BLaER1 treated with 17β-estradiol and CSF1 and Interleukin-3, amounts not matched to agents 10 nM and 100 nM (cell line): ENCODE measurements at regions not wholly inside any gene's neighbourhood (a gene's known extent, or its start where the extent isn't known, plus 50 kb on each side); places are given as distances from the start of the nearest gene placed in this dataset.

Source experiments
- H3K27ac ChIP-seq, 11 experiments: shearing (Covaris generic); formaldehyde crosslinking; 2 replicates each; pipeline ENCODE4 v1.8.1; 2022
- H3K27me3 ChIP-seq, 11 experiments: shearing (Covaris generic); formaldehyde crosslinking; 2 replicates each; pipeline ENCODE4 v1.8.1; 2022
- H3K36me3 ChIP-seq, 11 experiments: shearing (Covaris generic); formaldehyde crosslinking; 2 replicates each; pipeline ENCODE4 v1.8.1; 2022
- H3K4me1 ChIP-seq, 10 experiments: shearing (Covaris generic); formaldehyde crosslinking; 2 replicates each; pipeline ENCODE4 v1.8.1; 2022
- H3K4me2 ChIP-seq, 11 experiments: shearing (Covaris generic); formaldehyde crosslinking; 2 replicates each; pipeline ENCODE4 v1.8.1; 2022
- H3K4me3 ChIP-seq, 10 experiments: shearing (Covaris generic); formaldehyde crosslinking; 2 replicates each; pipeline ENCODE4 v1.8.1; 2022
- H3K9ac ChIP-seq, 11 experiments: shearing (Covaris generic); formaldehyde crosslinking; 2 replicates each; pipeline ENCODE4 v1.8.1; 2022
- H3K9me3 ChIP-seq, 11 experiments: shearing (Covaris generic); formaldehyde crosslinking; replicated peaks in 1 of 11; 2 replicates each; pipeline ENCODE4 v1.8.1; 2022
- H4K20me1 ChIP-seq, 11 experiments: shearing (Covaris generic); formaldehyde crosslinking; 2 replicates each; pipeline ENCODE4 v1.8.1; 2022
- Cebpa-rat ChIP-seq, 11 experiments: shearing (Covaris generic); IDR thresholded peaks; 2 replicates each; pipeline ENCODE4 v1.8.1; 2022

DNA sequence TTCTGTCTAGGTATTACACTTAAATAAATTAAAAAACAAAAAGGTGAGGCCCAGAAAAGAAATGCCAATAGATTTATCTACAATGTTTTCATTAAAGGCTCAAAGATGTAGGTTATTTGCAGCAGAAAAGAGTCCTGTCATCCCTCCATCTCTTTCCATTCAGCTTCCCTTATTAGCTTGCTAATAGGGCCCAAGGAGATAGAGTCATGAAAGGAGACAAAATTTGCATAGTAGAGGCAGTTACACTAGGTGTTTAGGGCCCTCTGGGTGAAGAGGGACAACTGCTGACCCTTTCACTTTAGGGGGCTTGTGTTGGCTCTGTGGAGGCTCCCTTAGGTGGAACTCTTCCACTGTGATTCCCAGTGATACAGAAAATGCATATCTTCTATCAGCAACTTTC, 58.4 kb upstream of the TACR3 start:
- Histone ChIP-seq H3K4me1 (no peaks in the 10 kb centered on the region; a peak in 1 of 20 replicates), H3K9ac (no peak overlapping the region), H3K4me3 (no peak overlapping the region), H3K9me3 (no peaks in the 10 kb centered on the region), H3K36me3 (no peaks in the 10 kb centered on the region), H3K27ac (no peak overlapping the region), H3K27me3 (no peaks in the 10 kb centered on the region), H4K20me1 (no peaks in the 10 kb centered on the region), H3K4me2 (no peak overlapping the region)
- no peak for TF ChIP-seq Cebpa-rat (IDR thresholded peaks at IDR 0.05)

DNA sequence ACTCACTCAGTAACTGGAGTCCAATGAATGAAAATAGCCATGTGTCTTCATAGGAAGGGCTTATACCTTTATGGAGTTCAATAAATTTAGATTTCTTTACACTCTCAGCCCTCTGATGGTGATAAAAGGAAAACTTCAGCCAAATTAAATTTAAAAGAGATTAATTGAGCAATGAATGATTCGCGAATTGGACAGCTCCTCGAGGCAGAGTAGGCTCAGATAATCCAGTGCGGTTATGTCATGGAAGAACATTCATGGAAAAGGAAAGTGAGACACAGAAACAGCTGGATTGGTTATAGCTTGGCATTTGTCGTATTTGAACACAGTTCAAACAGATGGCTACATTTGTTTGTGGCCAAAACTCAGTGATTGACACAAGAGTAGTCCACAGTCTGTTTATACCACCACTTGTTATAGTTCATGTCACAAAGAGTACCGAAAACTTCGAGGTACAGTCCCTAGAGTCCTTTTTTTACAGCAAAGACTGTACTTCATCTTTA, 54.6 kb upstream of the TACR3 start:
- Histone ChIP-seq H3K4me1 (no peaks in the 10 kb centered on the region), H4K20me1 (no peaks in the 10 kb centered on the region), H3K27me3 (no peaks in the 10 kb centered on the region), H3K4me3 (no peak overlapping the region), H3K9ac (no peak overlapping the region), H3K36me3 (no peaks in the 10 kb centered on the region), H3K9me3 (no peaks in the 10 kb centered on the region), H3K27ac (no peak overlapping the region), H3K4me2 (no peak overlapping the region)
- no peak for TF ChIP-seq Cebpa-rat (IDR thresholded peaks at IDR 0.05)

GRCh38 chr4:103773691-103774231, 54.0 kb upstream of the TACR3 start:
- H3K27me3 ChIP-seq = no peaks in the 10 kb centered on the region
- no peaks in the 10 kb centered on the region for H4K20me1 ChIP-seq
- H3K9me3 ChIP-seq = no peaks in the 10 kb centered on the region
- H3K9ac ChIP-seq = no peak overlapping the region
- H3K4me3 ChIP-seq = no peak overlapping the region
- no peaks in the 10 kb centered on the region for H3K4me1 ChIP-seq
- TF ChIP-seq Cebpa-rat (IDR thresholded peaks at IDR 0.05) = no peak
- H3K36me3 ChIP-seq = no peaks in the 10 kb centered on the region
- no peak overlapping the region for H3K4me2 ChIP-seq
- no peak overlapping the region for H3K27ac ChIP-seq
